ENCODE measurements at regions not wholly inside any gene's neighbourhood (a gene's known extent, or its start where the extent isn't known, plus 50 kb on each side); places are given as distances from the start of the nearest gene placed in this dataset.

DNA sequence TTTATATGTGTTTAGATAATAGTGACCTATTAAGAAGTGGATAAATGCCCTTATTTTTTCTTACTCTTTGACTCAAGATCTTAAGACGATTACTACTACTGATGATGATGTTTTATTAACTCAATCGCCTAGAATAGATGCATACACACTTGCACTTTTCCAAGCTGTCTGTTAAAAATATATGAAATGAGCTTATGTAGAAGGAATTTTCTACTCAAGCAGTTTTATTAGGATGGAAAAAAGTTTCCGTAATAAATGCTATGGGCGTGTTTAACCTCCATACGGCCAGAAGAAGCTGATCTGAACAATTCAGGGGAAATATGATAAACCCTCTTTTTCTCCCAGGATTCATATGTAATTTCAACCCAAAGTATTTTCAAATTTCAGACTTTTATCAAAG lies 455.7 kb upstream of the MPDZ start:
- no peak overlapping the region for H3K4me2 ChIP-seq (ENCODE audit: insufficient read depth, insufficient read length, low read length)
- WGBS (ENCODE audit: extremely low coverage, insufficient read length, low lambda C conversion rate), result no CpG with 5 or more reads among the region's 5 CpGs
- no peaks in the 10 kb centered on the region for H3K27me3 Mint-ChIP-seq (ENCODE audit: low read depth)

More for the DNA sequence above, 455.7 kb upstream of the MPDZ start:
- Histone ChIP-seq H3K4ac (ENCODE audit: low read depth, low read length) (no peak overlapping the region), H4K5ac (ENCODE audit: insufficient read length, low read depth, low read length) (no peak overlapping the region), H4K8ac (replicated peaks; ENCODE audit: insufficient read length, low read depth, low read length) (no peak overlapping the region), H2BK12ac (ENCODE audit: insufficient read length, low read depth, low read length) (no peak overlapping the region), H2BK120ac (ENCODE audit: low read depth, low read length, poor library complexity, severe bottlenecking) (no peak overlapping the region), H2BK15ac (ENCODE audit: low read depth, low read length) (no peak overlapping the region), H2BK20ac (ENCODE audit: low read depth, low read length, poor library complexity, severe bottlenecking) (no peak overlapping the region), H3K27me3 (ENCODE audit: insufficient read depth, low read length) (no peaks in the 10 kb centered on the region), H3K79me1 (ENCODE audit: insufficient read depth, low read depth, low read length, poor library complexity, severe bottlenecking) (no peaks in the 10 kb centered on the region), H3K18ac (ENCODE audit: insufficient read length, low read depth, low read length) (no peak overlapping the region), H3K27ac (ENCODE audit: insufficient read length, low read depth, low read length) (no peak overlapping the region), H2AFZ (ENCODE audit: low read length) (no peak overlapping the region), H3K14ac (ENCODE audit: insufficient read depth, low read length) (no peak overlapping the region), H3K9ac (ENCODE audit: extremely low read depth, insufficient read length, low read length) (no peak overlapping the region), H3K23me2 (ENCODE audit: insufficient read length, low read depth, low read length, poor library complexity, severe bottlenecking) (no peaks in the 10 kb centered on the region), H3K9me3 (ENCODE audit: control insufficient read depth, low read depth, low read length) (no peaks in the 10 kb centered on the region), H3K23ac (ENCODE audit: insufficient read length, low read depth, low read length) (no peak overlapping the region), H3K56ac (ENCODE audit: insufficient read length, low read depth, low read length) (no peak overlapping the region), H3K4me1 (ENCODE audit: insufficient read depth, low read length) (no peaks in the 10 kb centered on the region), H3K79me2 (ENCODE audit: insufficient read depth, low read length) (no peaks in the 10 kb centered on the region), H4K91ac (ENCODE audit: insufficient read length, low read depth, low read length) (no peak overlapping the region), H3T11ph (ENCODE audit: low read length) (no peak overlapping the region), H4K20me1 (ENCODE audit: control insufficient read depth, insufficient read depth, insufficient read length) (no peaks in the 10 kb centered on the region), H2BK5ac (ENCODE audit: insufficient read length, low read length) (no peak overlapping the region), H2AK5ac (ENCODE audit: insufficient read length, low read length) (no peak overlapping the region)
- DNase-seq, result no peak
- no peaks in the 10 kb centered on the region for H3K4me1 Mint-ChIP-seq
- H3K36me3 Mint-ChIP-seq (ENCODE audit: insufficient read depth in 1 of 3, low read depth in 3 of 3), result no peaks in the 10 kb centered on the region
- TF ChIP-seq, protein P1, sequence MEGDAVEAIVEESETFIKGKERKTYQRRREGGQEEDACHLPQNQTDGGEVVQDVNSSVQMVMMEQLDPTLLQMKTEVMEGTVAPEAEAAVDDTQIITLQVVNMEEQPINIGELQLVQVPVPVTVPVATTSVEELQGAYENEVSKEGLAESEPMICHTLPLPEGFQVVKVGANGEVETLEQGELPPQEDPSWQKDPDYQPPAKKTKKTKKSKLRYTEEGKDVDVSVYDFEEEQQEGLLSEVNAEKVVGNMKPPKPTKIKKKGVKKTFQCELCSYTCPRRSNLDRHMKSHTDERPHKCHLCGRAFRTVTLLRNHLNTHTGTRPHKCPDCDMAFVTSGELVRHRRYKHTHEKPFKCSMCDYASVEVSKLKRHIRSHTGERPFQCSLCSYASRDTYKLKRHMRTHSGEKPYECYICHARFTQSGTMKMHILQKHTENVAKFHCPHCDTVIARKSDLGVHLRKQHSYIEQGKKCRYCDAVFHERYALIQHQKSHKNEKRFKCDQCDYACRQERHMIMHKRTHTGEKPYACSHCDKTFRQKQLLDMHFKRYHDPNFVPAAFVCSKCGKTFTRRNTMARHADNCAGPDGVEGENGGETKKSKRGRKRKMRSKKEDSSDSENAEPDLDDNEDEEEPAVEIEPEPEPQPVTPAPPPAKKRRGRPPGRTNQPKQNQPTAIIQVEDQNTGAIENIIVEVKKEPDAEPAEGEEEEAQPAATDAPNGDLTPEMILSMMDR (conservative IDR thresholded peaks at IDR 0.05), result no peak
- no peak overlapping the region for H3K4me3 Mint-ChIP-seq
- H3K9me3 Mint-ChIP-seq, result no peaks in the 10 kb centered on the region; a peak in 1 of 5 replicates
- H3K27ac Mint-ChIP-seq, result no peak overlapping the region
